ENCODE measurements at regions not wholly inside any gene's neighbourhood (a gene's known extent, or its start where the extent isn't known, plus 50 kb on each side); places are given as distances from the start of the nearest gene placed in this dataset.
A peak's percentile ranks its signal among the peaks of the same experiment; 100 is the strongest.

- no peak for TF ChIP-seq CTCF (conservative IDR thresholded peaks at IDR 0.05; ENCODE audit: low read depth)
- H3K27ac ChIP-seq = peak overlapping the region; percentile 63
- ChIA-PET CTCF (interaction anchor here (0.6 kb wide), 1 partner anchor 641 kb away, joined by 4 read pairs; no protein-coding TSS in a partner anchor), POLR2A (ENCODE audit: low non-redundant PET) (no interaction called here)
- DNase-seq (ENCODE audit: low spot score) = peak; percentile 70
Measured at GRCh38 chr2:172673056-172673683, 62.5 kb upstream of the RAPGEF4 start.

- peak overlapping the region; percentile 75 for H3K27ac ChIP-seq
- POLR2A ChIA-PET (ENCODE audit: low non-redundant PET) = no interaction called here
- no peak for TF ChIP-seq CTCF (conservative IDR thresholded peaks at IDR 0.05; ENCODE audit: low read depth)
- CTCF ChIA-PET = no interaction called here
- no peak for DNase-seq (ENCODE audit: low spot score)
Measured at GRCh38 chr2:172674034-172674967, 61.3 kb upstream of the RAPGEF4 start.

GRCh38 chr2:172674968-172675303 is 60.7 kb upstream of the RAPGEF4 start:
- ChIA-PET CTCF (no interaction called here), POLR2A (ENCODE audit: low non-redundant PET) (no interaction called here)
- peak overlapping the region; percentile 75 for H3K27ac ChIP-seq
- no peak for TF ChIP-seq CTCF (conservative IDR thresholded peaks at IDR 0.05; ENCODE audit: low read depth)
- DNase-seq (ENCODE audit: low spot score) = no peak

- DNase-seq (ENCODE audit: low spot score) = peak; percentile 53
- POLR2A ChIA-PET (ENCODE audit: low non-redundant PET) = no interaction called here
Measured at GRCh38 chr2:172677363-172677762, 58.3 kb upstream of the RAPGEF4 start.

GRCh38 chr2:172680436-172681068 is 55.1 kb upstream of the RAPGEF4 start:
- POLR2A ChIA-PET (ENCODE audit: low non-redundant PET) = no interaction called here
- TF ChIP-seq CTCF (conservative IDR thresholded peaks at IDR 0.05; ENCODE audit: low read depth) = no peak
- CTCF ChIA-PET = interaction anchor here (0.6 to 0.7 kb wide), 2 partner anchors 29 to 903 kb away, joined by 3 to 4 read pairs; no protein-coding TSS in a partner anchor

More at GRCh38 chr2:172677363-172677762, 58.3 kb upstream of the RAPGEF4 start:
- CTCF ChIA-PET = interaction anchor here (0.6 kb wide), 1 partner anchor 386 kb away, joined by 3 read pairs; no protein-coding TSS in a partner anchor
- peak overlapping the region; percentile 95 for H3K27ac ChIP-seq
- no peak for TF ChIP-seq CTCF (conservative IDR thresholded peaks at IDR 0.05; ENCODE audit: low read depth)

GRCh38 chr2:172685467-172685866 is 50.2 kb upstream of the RAPGEF4 start:
- ChIA-PET POLR2A (ENCODE audit: low non-redundant PET) (no interaction called here), CTCF (interaction anchor here (0.8 kb wide), 1 partner anchor 13 kb away, joined by 4 read pairs; no protein-coding TSS in a partner anchor)
- DNase-seq (ENCODE audit: low spot score) = no peak
- no peak overlapping the region for H3K27ac ChIP-seq
- TF ChIP-seq CTCF (conservative IDR thresholded peaks at IDR 0.05; ENCODE audit: low read depth) = no peak

More at GRCh38 chr2:172680436-172681068, 55.1 kb upstream of the RAPGEF4 start:
- no peak for DNase-seq (ENCODE audit: low spot score)
- no peak overlapping the region for H3K27ac ChIP-seq

All from RWPE1 (cell line).